Neural progenitor cell (in vitro differentiated cells): ENCODE measurements at regions not wholly inside any gene's neighbourhood (a gene's known extent, or its start where the extent isn't known, plus 50 kb on each side); places are given as distances from the start of the nearest gene placed in this dataset.
A peak's percentile ranks its signal among the peaks of the same experiment; 100 is the strongest.

Experiments used
- DNase-seq: peaks from one replicate; pipeline ENCODE4 v3.0.0-alpha.2; 2016; ENCODE audit warnings: low spot score
- H2AFZ ChIP-seq: fragments of 200-600 bp; sonication (generic); replicated peaks from 2 replicates; pipeline ENCODE4 v1.6.1; 2016; ENCODE audit warnings: antibody characterized with exemption
- H3F3A ChIP-seq: fragments of 200-600 bp; sonication (generic); 2 replicates; pipeline ENCODE4 v1.6.1; 2016; ENCODE audit warnings: antibody characterized with exemption, low read depth
- H3K27ac ChIP-seq: fragments of 200-600 bp; sonication (generic); 2 replicates; pipeline ENCODE4 v1.5.1; 2016; ENCODE audit warnings: mild to moderate bottlenecking
- H3K27me3 ChIP-seq: fragments of 200-600 bp; sonication (generic); 2 replicates; pipeline ENCODE4 v1.6.1; 2016; ENCODE audit warnings: mild to moderate bottlenecking, moderate library complexity
- H3K36me3 ChIP-seq: fragments of 200-600 bp; sonication (generic); 2 replicates; pipeline ENCODE4 v1.5.1; 2016
- H3K4me1 ChIP-seq: fragments of 200-600 bp; sonication (generic); 2 replicates; pipeline ENCODE4 v1.6.1; 2016; ENCODE audit warnings: mixed run types
- H3K4me2 ChIP-seq: fragments of 200-600 bp; sonication (generic); 2 replicates; pipeline ENCODE4 v1.6.1; 2016
- H3K4me3 ChIP-seq: fragments of 200-600 bp; sonication (generic); 2 replicates; pipeline ENCODE4 v1.5.1; 2016
- H3K79me2 ChIP-seq: fragments of 200-600 bp; sonication (generic); 2 replicates; pipeline ENCODE4 v1.6.1; 2016; ENCODE audit warnings: low read depth
- H3K9ac ChIP-seq: fragments of 200-600 bp; sonication (generic); 2 replicates; pipeline ENCODE4 v1.6.1; 2016
- H3K9me3 ChIP-seq: fragments of 200-600 bp; sonication (generic); 2 replicates; pipeline ENCODE4 v1.5.1; 2016; ENCODE audit warnings: low read depth
- H4K20me1 ChIP-seq: fragments of 200-600 bp; sonication (generic); 2 replicates; pipeline ENCODE4 v1.6.1; 2016; ENCODE audit warnings: low read depth
- H3K27ac Mint-ChIP-seq: 3 replicates; pipeline ENCODE4 v1.8.0; 2021; ENCODE audit warnings: mixed read lengths
- H3K27me3 Mint-ChIP-seq: 2 replicates; pipeline ENCODE4 v1.8.0; 2022; ENCODE audit warnings: low read depth, mild to moderate bottlenecking, inconsistent platforms, moderate library complexity, mixed read lengths; ENCODE audit not compliant: insufficient read depth
- H3K36me3 Mint-ChIP-seq: 3 replicates; pipeline ENCODE4 v1.8.0; 2021; ENCODE audit warnings: mixed read lengths
- H3K4me1 Mint-ChIP-seq: 3 replicates; pipeline ENCODE4 v1.8.0; 2021; ENCODE audit warnings: mixed read lengths
- H3K4me3 Mint-ChIP-seq: 3 replicates; pipeline ENCODE4 v1.8.0; 2021; ENCODE audit warnings: mild to moderate bottlenecking, moderate library complexity, mixed read lengths
- H3K9me3 Mint-ChIP-seq: 3 replicates; pipeline ENCODE4 v1.8.0; 2020; ENCODE audit warnings: mixed read lengths
- CTCF ChIP-seq: fragments of 200-600 bp; sonication (generic); IDR thresholded peaks from 2 replicates; pipeline ENCODE4 v1.5.1; 2017; ENCODE audit warnings: antibody characterized with exemption, mild to moderate bottlenecking
- EZH2 ChIP-seq: fragments of 200-600 bp; sonication (generic); IDR thresholded peaks from 2 replicates; pipeline ENCODE4 v1.6.1; 2017; ENCODE audit warnings: antibody characterized with exemption, mild to moderate bottlenecking, moderate library complexity
- EZH2phosphoT487 ChIP-seq: fragments of 200-600 bp; sonication (generic); IDR thresholded peaks from 2 replicates; pipeline ENCODE4 v1.6.1; 2017; ENCODE audit warnings: antibody characterized with exemption

DNA sequence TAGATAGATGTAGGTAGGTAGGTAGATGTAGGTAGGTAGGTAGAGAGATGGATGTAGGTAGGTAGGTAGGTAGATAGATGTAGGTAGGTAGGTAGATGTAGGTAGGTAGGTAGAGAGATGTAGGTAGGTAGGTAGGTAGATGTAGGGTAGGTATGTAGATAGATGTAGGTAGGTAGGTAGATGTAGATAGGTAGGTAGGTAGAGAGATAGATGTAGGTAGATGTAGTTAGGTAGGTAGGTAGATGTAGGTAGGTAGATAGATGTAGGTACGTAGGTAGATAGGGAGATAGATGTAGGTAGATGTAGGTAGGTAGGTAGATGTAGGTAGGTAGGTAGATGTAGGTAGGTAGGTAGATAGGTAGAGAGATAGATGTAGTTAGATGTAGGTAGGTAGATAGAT is 62.3 kb upstream of the MORC3 start:
- H3K36me3 ChIP-seq = no peaks in the 10 kb centered on the region
- no peaks in the 10 kb centered on the region for H4K20me1 ChIP-seq
- H3K4me3 Mint-ChIP-seq = no peak overlapping the region
- no peak for DNase-seq
- no peak for TF ChIP-seq CTCF
- TF ChIP-seq EZH2phosphoT487 = no peak
- TF ChIP-seq EZH2 = no peak
- no peak overlapping the region for H2AFZ ChIP-seq
- peaks cover 21% of the 10 kb centered on the region for H3F3A ChIP-seq
- no peaks in the 10 kb centered on the region for H3K27me3 ChIP-seq
- peaks cover 22% of the 10 kb centered on the region for H3K4me1 Mint-ChIP-seq
- H3K27ac ChIP-seq = no peak overlapping the region
- H3K27me3 Mint-ChIP-seq = no peaks in the 10 kb centered on the region
- no peak overlapping the region for H3K27ac Mint-ChIP-seq
- H3K9me3 ChIP-seq = no peaks in the 10 kb centered on the region
- no peak overlapping the region for H3K9ac ChIP-seq
- no peaks in the 10 kb centered on the region for H3K79me2 ChIP-seq
- no peak overlapping the region for H3K4me2 ChIP-seq
- H3K9me3 Mint-ChIP-seq = no peaks in the 10 kb centered on the region
- H3K4me3 ChIP-seq = no peak overlapping the region
- peaks cover 20% of the 10 kb centered on the region for H3K4me1 ChIP-seq
- H3K36me3 Mint-ChIP-seq = peaks cover 15% of the 10 kb centered on the region

DNA sequence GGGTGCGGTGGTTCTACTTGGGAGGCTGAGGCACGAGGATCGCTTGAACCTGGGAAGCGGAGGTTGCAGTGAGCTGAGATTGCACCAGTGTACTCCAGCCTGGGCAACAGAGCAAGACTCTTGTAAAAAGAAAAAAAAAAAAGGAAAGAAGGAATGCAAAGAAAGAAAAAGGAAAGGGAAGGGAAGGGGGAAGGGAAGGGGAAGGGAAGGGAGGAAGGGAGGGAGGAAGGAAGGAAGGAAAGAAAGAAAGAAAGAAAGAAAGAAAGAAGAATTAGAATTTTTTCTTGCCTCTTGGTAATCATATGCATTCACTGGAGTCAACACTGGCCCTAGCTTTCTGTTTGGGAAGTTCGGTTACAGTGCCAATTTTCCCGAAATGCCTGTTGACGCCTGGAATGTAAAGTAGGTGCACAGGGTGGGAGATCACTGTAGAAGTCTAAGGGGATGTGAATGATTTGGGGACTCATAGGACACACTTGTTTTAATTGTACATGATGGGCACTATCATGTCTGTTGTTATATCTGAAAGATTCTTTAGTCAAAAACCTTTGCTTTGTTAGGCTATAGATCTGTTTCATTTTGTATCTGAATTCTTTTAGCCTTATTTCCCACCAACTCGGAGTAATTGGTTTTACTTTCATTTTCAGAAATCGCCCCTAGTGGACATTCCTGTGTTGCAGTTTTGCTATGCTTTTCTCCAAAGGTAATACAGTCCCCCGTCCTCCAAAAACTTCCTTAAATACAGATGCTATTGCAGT is 59.8 kb upstream of the MORC3 start:
- Mint-ChIP-seq H3K27me3 (no peaks in the 10 kb centered on the region), H3K4me1 (peaks cover 13% of the 10 kb centered on the region), H3K36me3 (peaks cover 14% of the 10 kb centered on the region), H3K27ac (peak overlapping the region; percentile 74), H3K4me3 (peak overlapping the region; percentile 33), H3K9me3 (no peaks in the 10 kb centered on the region)
- DNase-seq = peak; percentile 37
- H4K20me1 ChIP-seq = no peaks in the 10 kb centered on the region
- no peak for TF ChIP-seq EZH2
- TF ChIP-seq CTCF = peak; percentile 79
- TF ChIP-seq EZH2phosphoT487 = no peak
- no peak overlapping the region for H3K4me2 ChIP-seq
- no peaks in the 10 kb centered on the region for H3K4me1 ChIP-seq
- H3K79me2 ChIP-seq = no peaks in the 10 kb centered on the region
- no peak overlapping the region for H3K27ac ChIP-seq
- no peaks in the 10 kb centered on the region for H3K9me3 ChIP-seq
- H3K4me3 ChIP-seq = no peak overlapping the region
- H3F3A ChIP-seq = no peaks in the 10 kb centered on the region
- no peaks in the 10 kb centered on the region for H3K27me3 ChIP-seq
- no peak overlapping the region for H2AFZ ChIP-seq
- H3K9ac ChIP-seq = no peak overlapping the region
- H3K36me3 ChIP-seq = no peaks in the 10 kb centered on the region

GRCh38 chr21:36260802-36261201 is 59.2 kb upstream of the MORC3 start:
- DNase-seq = no peak
- peak overlapping the region; percentile 33 for H3K4me3 Mint-ChIP-seq
- no peak overlapping the region for H2AFZ ChIP-seq
- no peaks in the 10 kb centered on the region for H3K27me3 Mint-ChIP-seq
- no peaks in the 10 kb centered on the region for H3K4me1 ChIP-seq
- TF ChIP-seq CTCF (no peak), EZH2phosphoT487 (no peak), EZH2 (no peak)
- no peak overlapping the region for H3K27ac ChIP-seq
- H4K20me1 ChIP-seq = no peaks in the 10 kb centered on the region
- no peaks in the 10 kb centered on the region for H3K9me3 Mint-ChIP-seq
- peaks cover 8% of the 10 kb centered on the region for H3K4me1 Mint-ChIP-seq
- H3F3A ChIP-seq = no peaks in the 10 kb centered on the region
- H3K9me3 ChIP-seq = no peaks in the 10 kb centered on the region
- H3K4me3 ChIP-seq = no peak overlapping the region
- H3K36me3 ChIP-seq = no peaks in the 10 kb centered on the region
- peaks cover 14% of the 10 kb centered on the region for H3K36me3 Mint-ChIP-seq
- no peak overlapping the region for H3K9ac ChIP-seq
- no peaks in the 10 kb centered on the region for H3K27me3 ChIP-seq
- no peak overlapping the region for H3K4me2 ChIP-seq
- no peak overlapping the region for H3K27ac Mint-ChIP-seq
- no peaks in the 10 kb centered on the region for H3K79me2 ChIP-seq
